ENCODE measurements at regions not wholly inside any gene's neighbourhood (a gene's known extent, or its start where the extent isn't known, plus 50 kb on each side); places are given as distances from the start of the nearest gene placed in this dataset.
"Not testable (repeated sequence)": the region's sequence is repeated elsewhere in the genome, so short reads cannot be mapped to it uniquely, and the experiment has no call there.

GRCh38 chr18:8882632-8883408 lies 177.5 kb downstream of the MTCL1 start:
- DNase-seq (ENCODE audit: low spot score): no peak
- peaks cover 12% of the 10 kb centered on the region for H3K36me3 Mint-ChIP-seq
- no peaks in the 10 kb centered on the region for H3K4me1 Mint-ChIP-seq (ENCODE audit: low read depth in 2 of 2)
- H3K9me3 Mint-ChIP-seq: peaks cover 14% of the 10 kb centered on the region
- ATAC-seq: no peak
- peaks cover 0 to 8% of the 10 kb centered on the region in 2 donors for H3K27me3 Mint-ChIP-seq
- no peak overlapping the region for H3K27ac Mint-ChIP-seq
- no peak overlapping the region for H3K4me3 Mint-ChIP-seq

GRCh38 chr18:8883409-8883668 lies 178.0 kb downstream of the MTCL1 start:
- ATAC-seq (no peak), DNase-seq (ENCODE audit: low spot score) (no peak)
- H3K36me3 Mint-ChIP-seq: peaks cover 12% of the 10 kb centered on the region
- H3K4me3 Mint-ChIP-seq: no peak overlapping the region
- H3K9me3 Mint-ChIP-seq: peaks cover 16% of the 10 kb centered on the region
- H3K27ac Mint-ChIP-seq: no peak overlapping the region
- H3K27me3 Mint-ChIP-seq: peaks cover 0 to 8% of the 10 kb centered on the region in 2 donors
- no peaks in the 10 kb centered on the region for H3K4me1 Mint-ChIP-seq (ENCODE audit: low read depth in 2 of 2)

GRCh38 chr18:8887877-8888276 lies 182.5 kb downstream of the MTCL1 start:
- ATAC-seq; H3K36me3 Mint-ChIP-seq; H3K4me1 Mint-ChIP-seq (ENCODE audit: low read depth in 2 of 2); H3K27ac Mint-ChIP-seq; DNase-seq (ENCODE audit: low spot score); H3K4me3 Mint-ChIP-seq; H3K27me3 Mint-ChIP-seq: not testable (repeated sequence)
- H3K9me3 Mint-ChIP-seq: peaks cover 14% of the 10 kb centered on the region

- ATAC-seq: no peak
- peaks cover 0 to 5% of the 10 kb centered on the region in 2 donors for H3K27me3 Mint-ChIP-seq
- peaks cover 11% of the 10 kb centered on the region for H3K9me3 Mint-ChIP-seq
- no peak overlapping the region for H3K27ac Mint-ChIP-seq
- no peaks in the 10 kb centered on the region for H3K36me3 Mint-ChIP-seq
- no peak for DNase-seq (ENCODE audit: low spot score)
- no peaks in the 10 kb centered on the region for H3K4me1 Mint-ChIP-seq (ENCODE audit: low read depth in 2 of 2)
- no peak overlapping the region for H3K4me3 Mint-ChIP-seq
Measured at GRCh38 chr18:8889489-8889888, 184.1 kb downstream of the MTCL1 start.

GRCh38 chr18:8890503-8890902 lies 185.1 kb downstream of the MTCL1 start:
- H3K4me1 Mint-ChIP-seq (ENCODE audit: low read depth in 2 of 2); H3K27me3 Mint-ChIP-seq; H3K27ac Mint-ChIP-seq; ATAC-seq; DNase-seq (ENCODE audit: low spot score); H3K4me3 Mint-ChIP-seq; H3K36me3 Mint-ChIP-seq: not testable (repeated sequence)
- H3K9me3 Mint-ChIP-seq: peaks cover 10% of the 10 kb centered on the region

- Mint-ChIP-seq H3K27ac (no peak overlapping the region), H3K36me3 (no peaks in the 10 kb centered on the region), H3K9me3 (peaks cover 6% of the 10 kb centered on the region), H3K27me3 (peaks cover 7% of the 10 kb centered on the region in 2 donors), H3K4me1 (ENCODE audit: low read depth in 2 of 2) (no peaks in the 10 kb centered on the region), H3K4me3 (no peak overlapping the region)
- DNase-seq (ENCODE audit: low spot score) (no peak), ATAC-seq (no peak)
Measured at GRCh38 chr18:8890957-8891464, 185.7 kb downstream of the MTCL1 start.

GRCh38 chr18:8893221-8893620 lies 187.9 kb downstream of the MTCL1 start:
- no peak for DNase-seq (ENCODE audit: low spot score)
- no peak overlapping the region for H3K27ac Mint-ChIP-seq

GRCh38 chr18:8893628-8894231 lies 188.4 kb downstream of the MTCL1 start:
- Mint-ChIP-seq H3K27ac (no peak overlapping the region), H3K9me3 (no peaks in the 10 kb centered on the region), H3K27me3 (peaks cover 7% of the 10 kb centered on the region in 2 donors), H3K36me3 (no peaks in the 10 kb centered on the region), H3K4me3 (no peak overlapping the region), H3K4me1 (ENCODE audit: low read depth in 2 of 2) (no peaks in the 10 kb centered on the region)
- DNase-seq (ENCODE audit: low spot score) (no peak), ATAC-seq (no peak)

More at GRCh38 chr18:8893221-8893620, 187.9 kb downstream of the MTCL1 start:
- no peak for ATAC-seq
- H3K27me3 Mint-ChIP-seq: peaks cover 7% of the 10 kb centered on the region in 2 donors
- no peaks in the 10 kb centered on the region for H3K4me1 Mint-ChIP-seq (ENCODE audit: low read depth in 2 of 2)
- no peaks in the 10 kb centered on the region for H3K36me3 Mint-ChIP-seq
- H3K9me3 Mint-ChIP-seq: no peaks in the 10 kb centered on the region
- H3K4me3 Mint-ChIP-seq: no peak overlapping the region

GRCh38 chr18:8894823-8895222 lies 189.5 kb downstream of the MTCL1 start:
- Mint-ChIP-seq H3K4me3 (no peak overlapping the region), H3K4me1 (ENCODE audit: low read depth in 2 of 2) (no peaks in the 10 kb centered on the region), H3K27ac (no peak overlapping the region), H3K27me3 (peaks cover 7 to 12% of the 10 kb centered on the region in 2 donors), H3K9me3 (no peaks in the 10 kb centered on the region), H3K36me3 (no peaks in the 10 kb centered on the region)
- DNase-seq (ENCODE audit: low spot score) (no peak), ATAC-seq (no peak)

GRCh38 chr18:8895341-8895740 lies 190.0 kb downstream of the MTCL1 start:
- H3K9me3 Mint-ChIP-seq: no peaks in the 10 kb centered on the region
- H3K27ac Mint-ChIP-seq: no peak overlapping the region
- H3K4me1 Mint-ChIP-seq (ENCODE audit: low read depth in 2 of 2): no peaks in the 10 kb centered on the region
- peaks cover 7 to 12% of the 10 kb centered on the region in 2 donors for H3K27me3 Mint-ChIP-seq
- ATAC-seq: no peak
- no peak overlapping the region for H3K4me3 Mint-ChIP-seq
- DNase-seq (ENCODE audit: low spot score): no peak
- no peaks in the 10 kb centered on the region for H3K36me3 Mint-ChIP-seq

- H3K4me1 Mint-ChIP-seq (ENCODE audit: low read depth in 2 of 2): no peaks in the 10 kb centered on the region
- DNase-seq (ENCODE audit: low spot score) (no peak), ATAC-seq (no peak)
- no peaks in the 10 kb centered on the region for H3K9me3 Mint-ChIP-seq
- no peaks in the 10 kb centered on the region for H3K36me3 Mint-ChIP-seq
- H3K27me3 Mint-ChIP-seq: peaks cover 8 to 12% of the 10 kb centered on the region in 2 donors
- H3K27ac Mint-ChIP-seq: no peak overlapping the region
- no peak overlapping the region for H3K4me3 Mint-ChIP-seq
Measured at GRCh38 chr18:8895987-8896619, 190.7 kb downstream of the MTCL1 start.

- H3K4me3 Mint-ChIP-seq: no peak overlapping the region
- no peaks in the 10 kb centered on the region for H3K4me1 Mint-ChIP-seq (ENCODE audit: low read depth in 2 of 2)
- DNase-seq (ENCODE audit: low spot score) (no peak), ATAC-seq (no peak)
- no peaks in the 10 kb centered on the region for H3K36me3 Mint-ChIP-seq
- H3K27ac Mint-ChIP-seq: no peak overlapping the region
- H3K9me3 Mint-ChIP-seq: no peaks in the 10 kb centered on the region
- peaks cover 18 to 36% of the 10 kb centered on the region in 2 donors for H3K27me3 Mint-ChIP-seq
Measured at GRCh38 chr18:8899000-8899399, 193.6 kb downstream of the MTCL1 start.

- Mint-ChIP-seq H3K27me3 (peaks cover 13 to 42% of the 10 kb centered on the region in 2 donors), H3K4me3 (no peak overlapping the region), H3K27ac (no peak overlapping the region), H3K4me1 (ENCODE audit: low read depth in 2 of 2) (no peaks in the 10 kb centered on the region), H3K9me3 (peaks cover 3% of the 10 kb centered on the region), H3K36me3 (no peaks in the 10 kb centered on the region)
- no peak for DNase-seq (ENCODE audit: low spot score)
- no peak for ATAC-seq
Measured at GRCh38 chr18:8900552-8900951, 195.2 kb downstream of the MTCL1 start.

- H3K27ac Mint-ChIP-seq: no peak overlapping the region
Measured at GRCh38 chr18:8901019-8901418, 195.7 kb downstream of the MTCL1 start.

More at GRCh38 chr18:8901019-8901418, 195.7 kb downstream of the MTCL1 start:
- no peak for DNase-seq (ENCODE audit: low spot score)
- no peak for ATAC-seq
- Mint-ChIP-seq H3K36me3 (no peaks in the 10 kb centered on the region), H3K4me3 (no peak overlapping the region), H3K9me3 (peaks cover 3% of the 10 kb centered on the region), H3K27me3 (peaks cover 13 to 42% of the 10 kb centered on the region in 2 donors), H3K4me1 (ENCODE audit: low read depth in 2 of 2) (no peaks in the 10 kb centered on the region)
